HCT116 (cell line): ENCODE measurements at regions not wholly inside any gene's neighbourhood (a gene's known extent, or its start where the extent isn't known, plus 50 kb on each side); places are given as distances from the start of the nearest gene placed in this dataset.

Experiments used
- ATAC-seq: fragments of 200-7000 bp; cut with Tn5 transposase; 2 replicates; pipeline ENCODE4 v1.9.1; 2020; ENCODE audit warnings: mild to moderate bottlenecking, moderate library complexity
- BruUV-seq: library from RNA; stranded (reverse); fragments of 400-500 nt; replicated peaks from 2 replicates; lab custom pipeline; 2021; lab: Mats Ljungman, UMichigan
- CTCF ChIA-PET: fragments of 300-600 bp; sonication (Branson Sonifier 250); formaldehyde crosslinking; loops from one replicate; lab custom pipeline; 2021; ENCODE audit warnings: antibody characterized with exemption; lab: Charles Lee
- POLR2A ChIA-PET: fragments of 300-600, 350-600 bp; sonication (Branson Sonifier 250); formaldehyde crosslinking; loops from one replicate; lab custom pipeline; 2021; ENCODE audit warnings: antibody characterized with exemption; lab: Charles Lee
- RAD21 ChIA-PET, 2 experiments: fragments of 300-600 bp; sonication (Branson Sonifier 250); formaldehyde crosslinking; loops; one replicate each; lab custom pipeline; 2023; ENCODE audit warnings: low total read pairs in 2 of 2; ENCODE audit not compliant: uncharacterized antibody in 2 of 2, unreplicated experiment in 2 of 2, low non-redundant PET in 1 of 2; lab: Charles Lee
- DNase-seq: peaks from one replicate; pipeline ENCODE4 v3.0.0-alpha.2; 2010; ENCODE audit warnings: low read depth, low spot score
- H2AFZ ChIP-seq: fragments of 200-600 bp; shearing (Covaris generic), sonication (generic); 2 replicates; pipeline ENCODE4 v1.6.1; 2017; ENCODE audit warnings: low read depth, mixed run types, mixed read lengths, antibody characterized with exemption, low read length; ENCODE audit not compliant: poor library complexity, severe bottlenecking
- H3K27ac ChIP-seq: 2 replicates; pipeline ENCODE4 v1.5.1; 2012; ENCODE audit warnings: low read depth, low read length
- H3K27me3 ChIP-seq: fragments of 200-600 bp; sonication (generic); 2 replicates; pipeline ENCODE4 v1.6.1; 2016; ENCODE audit warnings: mixed run types, low read length, mixed read lengths; ENCODE audit not compliant: insufficient read depth
- H3K36me3 ChIP-seq, 2 experiments: fragments of 200-500 bp in 1 of 2; fragments of 200-600 bp in 1 of 2; sonication (Bioruptor generic) in 1 of 2; sonication (generic) in 1 of 2; 2 replicates each; pipeline versions ENCODE4 v1.5.1 to v1.6.1; 2014 to 2016; ENCODE audit warnings: low read length in 2 of 2, inconsistent platforms in 1 of 2, mixed read lengths in 1 of 2, mixed run types in 1 of 2; ENCODE audit not compliant: insufficient read depth in 2 of 2, control insufficient read depth in 1 of 2
- H3K4me1 ChIP-seq, 2 experiments: fragments of 200-600 bp in 1 of 2; sonication (generic) in 1 of 2; 2 replicates each; pipeline versions ENCODE4 v1.5.1 to v1.6.1; 2012 to 2017; ENCODE audit warnings: low read length in 2 of 2, inconsistent platforms in 1 of 2, mild to moderate bottlenecking in 1 of 2, mixed read lengths in 1 of 2, mixed run types in 1 of 2, moderate library complexity in 1 of 2; ENCODE audit not compliant: insufficient read depth in 2 of 2, control insufficient read depth in 1 of 2
- H3K4me2 ChIP-seq: fragments of 200-600 bp; sonication (generic); 2 replicates; pipeline ENCODE4 v1.6.1; 2017; ENCODE audit warnings: mixed run types, low read length, mixed read lengths
- H3K4me3 ChIP-seq, 2 experiments: fragments of 200-600 bp in 1 of 2; sonication (generic) in 1 of 2; replicated peaks in 1 of 2; 2 replicates each; pipeline ENCODE4 v1.5.1; 2011 to 2016; ENCODE audit warnings: low read length in 2 of 2, control low read depth in 1 of 2, low read depth in 1 of 2, mild to moderate bottlenecking in 1 of 2, mixed read lengths in 1 of 2, mixed run types in 1 of 2
- H3K79me2 ChIP-seq: fragments of 200-600 bp; sonication (generic); 2 replicates; pipeline ENCODE4 v1.6.1; 2017; ENCODE audit warnings: mild to moderate bottlenecking, mixed run types, low read length, moderate library complexity, mixed read lengths; ENCODE audit not compliant: insufficient read depth
- H3K9ac ChIP-seq: fragments of 200-600 bp; sonication (generic); 2 replicates; pipeline ENCODE4 v1.6.1; 2016; ENCODE audit warnings: low read length, mixed read lengths
- H3K9me2 ChIP-seq: fragments of 200-600 bp; sonication (generic), shearing (Covaris generic); 2 replicates; pipeline ENCODE4 v1.6.1; 2017; ENCODE audit warnings: mixed run types, mild to moderate bottlenecking, moderate library complexity; ENCODE audit not compliant: insufficient read depth
- H3K9me3 ChIP-seq, 2 experiments: fragments of 200-500 bp in 1 of 2; fragments of 200-600 bp in 1 of 2; sonication (Bioruptor generic) in 1 of 2; sonication (generic) in 1 of 2; 2 replicates each; pipeline ENCODE4 v1.6.1; 2014 to 2017; ENCODE audit warnings: low read length in 2 of 2, mixed read lengths in 2 of 2, inconsistent platforms in 1 of 2, low read depth in 1 of 2, mild to moderate bottlenecking in 1 of 2, mixed run types in 1 of 2, moderate library complexity in 1 of 2; ENCODE audit not compliant: control insufficient read depth in 1 of 2, insufficient read depth in 1 of 2
- H4K20me1 ChIP-seq: fragments of 200-600 bp; sonication (generic), shearing (Covaris generic); 2 replicates; pipeline ENCODE4 v1.6.1; 2017; ENCODE audit warnings: mixed run types, mild to moderate bottlenecking, moderate library complexity; ENCODE audit not compliant: insufficient read depth
- CTCF ChIP-seq, 3 experiments: fragments of 200-600 bp in 1 of 3; sonication (generic) in 1 of 3; IDR thresholded peaks in 2 of 3; conservative IDR thresholded peaks in 1 of 3; 2 replicates each; pipeline ENCODE4 v1.5.1; 2012 to 2017; ENCODE audit warnings: low read depth in 2 of 3, low read length in 2 of 3, antibody characterized with exemption in 1 of 3, borderline replicate concordance in 1 of 3, control low read depth in 1 of 3, mild to moderate bottlenecking in 1 of 3, mixed read lengths in 1 of 3, mixed run types in 1 of 3, moderate library complexity in 1 of 3; ENCODE audit not compliant: insufficient read depth in 1 of 3
- ELF1 ChIP-seq: IDR thresholded peaks from 2 replicates; pipeline ENCODE4 v1.6.1; 2012; ENCODE audit warnings: low read depth, borderline replicate concordance
- EZH2 ChIP-seq: fragments of 200-600 bp; sonication (generic); IDR thresholded peaks from 2 replicates; pipeline ENCODE4 v1.6.1; 2017; ENCODE audit warnings: antibody characterized with exemption, mixed run types
- EZH2phosphoT487 ChIP-seq: fragments of 200-600 bp; IDR thresholded peaks from 2 replicates; pipeline ENCODE4 v1.6.1; 2018; ENCODE audit warnings: antibody characterized with exemption, borderline replicate concordance
- FOSL1 ChIP-seq: IDR thresholded peaks from 2 replicates; pipeline ENCODE4 v1.6.1; 2012; ENCODE audit warnings: low read depth
- JUND ChIP-seq: IDR thresholded peaks from 2 replicates; pipeline ENCODE4 v1.6.1; 2012
- MAX ChIP-seq: IDR thresholded peaks from 2 replicates; pipeline ENCODE4 v1.6.1; 2012
- POLR2AphosphoS5 ChIP-seq: IDR thresholded peaks from 2 replicates; pipeline ENCODE4 v1.6.1; 2011; ENCODE audit warnings: mild to moderate bottlenecking, low read depth, low read length, moderate library complexity
- SIN3A ChIP-seq: IDR thresholded peaks from 2 replicates; pipeline ENCODE4 v1.6.1; 2012; ENCODE audit warnings: low read depth
- SP1 ChIP-seq: IDR thresholded peaks from 2 replicates; pipeline ENCODE4 v1.6.1; 2012; ENCODE audit warnings: low read depth
- SRF ChIP-seq: IDR thresholded peaks from 2 replicates; pipeline ENCODE4 v1.6.1; 2012; ENCODE audit warnings: low read depth
- TCF7L2 ChIP-seq: IDR thresholded peaks from 2 replicates; pipeline ENCODE4 v1.7.0; 2011; ENCODE audit warnings: borderline replicate concordance, inconsistent platforms; ENCODE audit not compliant: insufficient read depth, insufficient read length; ENCODE audit errors: extremely low read depth
- YY1 ChIP-seq: IDR thresholded peaks from 2 replicates; pipeline ENCODE4 v1.6.1; 2011; ENCODE audit warnings: low read length, low read depth, moderate library complexity, mild to moderate bottlenecking; ENCODE audit not compliant: insufficient replicate concordance; ENCODE audit errors: extremely low read depth
- ZBTB33 ChIP-seq: IDR thresholded peaks from 2 replicates; pipeline ENCODE4 v1.6.1; 2011; ENCODE audit warnings: mild to moderate bottlenecking, low read length, moderate library complexity; ENCODE audit not compliant: insufficient replicate concordance; ENCODE audit errors: extremely low read depth
- ZFX ChIP-seq: fragments of 450-650 bp; IDR thresholded peaks from 2 replicates; pipeline ENCODE4 v1.6.1; 2017
- ZNF274 ChIP-seq: fragments of 200-500 bp; sonication (Bioruptor generic); IDR thresholded peaks from 2 replicates; pipeline ENCODE4 v1.6.1; 2014; ENCODE audit warnings: mild to moderate bottlenecking, low read depth, low read length, inconsistent platforms
- intact Hi-C: fragments of 100-400 bp; cut with micrococcal nuclease; formaldehyde crosslinking; loops from 2 replicates; pipeline ENCODE4 v1.10.0; 2022
- TF ChIP-seq, protein P1 (sequence below): IDR thresholded peaks from 2 replicates; pipeline ENCODE4 v1.6.1; 2012

DNA sequence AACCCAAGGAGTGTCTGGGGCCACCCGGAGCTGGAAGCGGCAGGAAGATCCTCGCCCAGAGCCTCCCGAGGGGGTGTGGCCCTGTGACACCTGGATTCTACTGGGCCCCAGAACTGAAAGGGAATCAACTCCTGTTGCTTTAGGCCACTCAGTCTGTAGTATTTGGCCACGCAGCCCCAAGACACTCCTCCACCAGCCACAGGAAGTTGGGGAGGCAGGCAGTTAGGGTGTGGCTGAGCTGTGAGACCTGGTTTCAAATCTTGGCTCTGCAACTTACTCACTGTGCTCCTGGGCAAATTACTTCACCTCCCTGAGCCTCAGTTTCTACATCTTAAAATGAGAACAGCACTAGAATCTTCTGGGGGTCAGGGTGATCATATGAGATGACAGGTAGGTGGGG is 119.8 kb upstream of the PPP1R26 start:
- Histone ChIP-seq H2AFZ (no peak overlapping the region), H3K4me1 (no peaks in the 10 kb centered on the region), H3K79me2 (no peaks in the 10 kb centered on the region), H3K9ac (no peak overlapping the region), H3K27me3 (no peaks in the 10 kb centered on the region), H3K36me3 (no peaks in the 10 kb centered on the region), H3K9me3 (no peaks in the 10 kb centered on the region), H3K9me2 (no peaks in the 10 kb centered on the region), H3K4me2 (no peak overlapping the region), H4K20me1 (no peaks in the 10 kb centered on the region), H3K27ac (no peak overlapping the region), H3K4me3 (no peak overlapping the region)
- TF ChIP-seq EZH2 = no peak
- TF ChIP-seq MAX = no peak
- no peak for TF ChIP-seq POLR2AphosphoS5
- TF ChIP-seq ZNF274 = no peak
- no peak for TF ChIP-seq FOSL1
- no peak for TF ChIP-seq ZFX
- no peak for TF ChIP-seq SRF
- no peak for TF ChIP-seq SP1
- no peak for TF ChIP-seq EZH2phosphoT487
- TF ChIP-seq SIN3A = no peak
- no peak for TF ChIP-seq YY1
- no peak for TF ChIP-seq ELF1
- RAD21 ChIA-PET = no interaction called here
- BruUV-seq = no TSS peak
- ATAC-seq (no peak), DNase-seq (no peak)
- CTCF ChIA-PET = no interaction called here
- POLR2A ChIA-PET = no interaction called here
- intact Hi-C loops = no loop called here

DNA sequence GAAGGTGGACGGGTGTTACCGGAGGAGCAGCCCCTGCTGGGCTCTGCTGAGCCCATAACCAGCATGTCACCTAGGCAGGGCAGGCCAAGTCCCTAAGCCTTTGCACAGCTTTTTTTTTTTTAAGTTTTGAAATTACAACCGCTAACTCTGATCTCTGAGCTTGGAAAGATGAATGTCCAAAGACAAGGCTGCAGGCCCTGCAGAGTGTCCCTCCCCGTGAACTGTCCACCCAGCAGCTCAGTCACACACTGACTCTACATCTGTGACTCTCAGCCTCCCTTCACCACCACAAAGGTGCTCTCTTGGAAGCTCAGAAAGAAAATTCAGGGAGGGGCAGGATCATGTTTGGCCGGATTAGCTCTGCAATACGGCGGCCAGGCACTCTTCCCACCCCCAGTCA is 119.0 kb upstream of the PPP1R26 start:
- Histone ChIP-seq H3K79me2 (no peaks in the 10 kb centered on the region), H3K4me2 (no peak overlapping the region), H3K9me2 (no peaks in the 10 kb centered on the region), H3K27ac (no peak overlapping the region), H3K4me3 (no peak overlapping the region), H2AFZ (no peak overlapping the region), H4K20me1 (no peaks in the 10 kb centered on the region), H3K36me3 (no peaks in the 10 kb centered on the region), H3K9me3 (no peaks in the 10 kb centered on the region), H3K27me3 (no peaks in the 10 kb centered on the region), H3K4me1 (no peaks in the 10 kb centered on the region), H3K9ac (no peak overlapping the region)
- no TSS peak for BruUV-seq
- intact Hi-C loops = no loop called here
- DNase-seq (no peak), ATAC-seq (no peak)
- POLR2A ChIA-PET = no interaction called here
- RAD21 ChIA-PET = no interaction called here
- CTCF ChIA-PET = no interaction called here
- TF ChIP-seq, protein P1, sequence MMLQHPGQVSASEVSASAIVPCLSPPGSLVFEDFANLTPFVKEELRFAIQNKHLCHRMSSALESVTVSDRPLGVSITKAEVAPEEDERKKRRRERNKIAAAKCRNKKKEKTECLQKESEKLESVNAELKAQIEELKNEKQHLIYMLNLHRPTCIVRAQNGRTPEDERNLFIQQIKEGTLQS = no peak
- TF ChIP-seq JUND = no peak
- TF ChIP-seq TCF7L2 = no peak
- TF ChIP-seq CTCF (IDR thresholded peaks at IDR 0.05 in 2 of 3, conservative IDR thresholded peaks at IDR 0.05 in 1 of 3; ENCODE audit: borderline replicate concordance in 1 of 3, insufficient read depth in 1 of 3, low read depth in 2 of 3, low read length in 2 of 3) = no peak
- no peak for TF ChIP-seq YY1
- no peak for TF ChIP-seq FOSL1
- TF ChIP-seq MAX = no peak
- no peak for TF ChIP-seq ZBTB33
